ENCODE measurements at regions not wholly inside any gene's neighbourhood (a gene's known extent, or its start where the extent isn't known, plus 50 kb on each side); places are given as distances from the start of the nearest gene placed in this dataset.
"Not testable (repeated sequence)": the region's sequence is repeated elsewhere in the genome, so short reads cannot be mapped to it uniquely, and the experiment has no call there.

GRCh38 chr3:86837871-86838270, 153.1 kb downstream of the VGLL3 start:
- TF ChIP-seq EP300 (IDR thresholded peaks at IDR 0.05) (no peak), POLR2AphosphoS5 (IDR thresholded peaks at IDR 0.05) (no peak), POLR2A (IDR thresholded peaks at IDR 0.05) (no peak), CTCF (IDR thresholded peaks at IDR 0.05) (no peak)
- ATAC-seq (ENCODE audit: low FRiP score in 2 of 2) = no peak
- WGBS, 2 donors = 84 to 88% methylated on average over 1 of the region's 1 CpG
- DNase-seq = no peak
- Histone ChIP-seq H3K36me3 (no peaks in the 10 kb centered on the region), H3K4me3 (no peak overlapping the region), H3K27ac (no peak overlapping the region), H3K27me3 (no peaks in the 10 kb centered on the region), H3K9me3 (no peaks in the 10 kb centered on the region), H3K4me1 (no peaks in the 10 kb centered on the region)

- 32 to 48% methylated on average over 1 of the region's 1 CpG for WGBS, 2 donors
- Histone ChIP-seq H3K4me3 (no peak overlapping the region), H3K27ac (no peak overlapping the region), H3K36me3 (no peaks in the 10 kb centered on the region), H3K9me3 (no peaks in the 10 kb centered on the region), H3K27me3 (no peaks in the 10 kb centered on the region), H3K4me1 (no peaks in the 10 kb centered on the region)
- ATAC-seq (ENCODE audit: low FRiP score in 2 of 2) = no peak
- no peak for DNase-seq
- TF ChIP-seq CTCF (IDR thresholded peaks at IDR 0.05) (no peak), EP300 (IDR thresholded peaks at IDR 0.05) (no peak), POLR2A (IDR thresholded peaks at IDR 0.05) (no peak), POLR2AphosphoS5 (IDR thresholded peaks at IDR 0.05) (no peak)
These were observed 160.4 kb downstream of the VGLL3 start for GRCh38 chr3:86830566-86830965.

GRCh38 chr3:86828751-86829150, 162.2 kb downstream of the VGLL3 start:
- TF ChIP-seq POLR2A (IDR thresholded peaks at IDR 0.05) = no peak
- TF ChIP-seq CTCF (IDR thresholded peaks at IDR 0.05) = no peak
- no peak for TF ChIP-seq POLR2AphosphoS5 (IDR thresholded peaks at IDR 0.05)
- TF ChIP-seq EP300 (IDR thresholded peaks at IDR 0.05) = no peak
- no peaks in the 10 kb centered on the region for H3K9me3 ChIP-seq
- H3K27me3 ChIP-seq = no peaks in the 10 kb centered on the region
- no peak for ATAC-seq (ENCODE audit: low FRiP score in 2 of 2)
- DNase-seq = no peak
- no peaks in the 10 kb centered on the region for H3K4me1 ChIP-seq
- no peaks in the 10 kb centered on the region for H3K36me3 ChIP-seq
- 78 to 87% methylated on average over 3 of the region's 3 CpGs for WGBS, 2 donors
- no peak overlapping the region for H3K4me3 ChIP-seq
- no peak overlapping the region for H3K27ac ChIP-seq

GRCh38 chr3:86827582-86827981, 163.4 kb downstream of the VGLL3 start:
- ATAC-seq (ENCODE audit: low FRiP score in 2 of 2); H3K36me3 ChIP-seq; H3K9me3 ChIP-seq; H3K4me3 ChIP-seq; H3K27me3 ChIP-seq; H3K27ac ChIP-seq; H3K4me1 ChIP-seq: not testable (repeated sequence)
- WGBS, 2 donors = 94% methylated on average over 10 of the region's 10 CpGs
- DNase-seq = peak in 1 of 2 donors; percentile 44

GRCh38 chr3:86826292-86826691, 164.7 kb downstream of the VGLL3 start:
- Histone ChIP-seq H3K27ac (no peak overlapping the region), H3K36me3 (no peaks in the 10 kb centered on the region), H3K9me3 (no peaks in the 10 kb centered on the region), H3K4me3 (no peak overlapping the region), H3K4me1 (no peaks in the 10 kb centered on the region), H3K27me3 (no peaks in the 10 kb centered on the region)
- ATAC-seq (ENCODE audit: low FRiP score in 2 of 2) (no peak), DNase-seq (no peak)
- 94% methylated on average over 4 of the region's 4 CpGs for WGBS, 2 donors
- TF ChIP-seq CTCF (IDR thresholded peaks at IDR 0.05) (no peak), POLR2A (IDR thresholded peaks at IDR 0.05) (no peak), POLR2AphosphoS5 (IDR thresholded peaks at IDR 0.05) (no peak), EP300 (IDR thresholded peaks at IDR 0.05) (no peak)
